BLaER1 (cell line): ENCODE measurements at regions not wholly inside any gene's neighbourhood (a gene's known extent, or its start where the extent isn't known, plus 50 kb on each side); places are given as distances from the start of the nearest gene placed in this dataset.
"Not testable (repeated sequence)": the region's sequence is repeated elsewhere in the genome, so short reads cannot be mapped to it uniquely, and the experiment has no call there.

Source experiments
- H3K27ac ChIP-seq: shearing (Covaris generic); formaldehyde crosslinking; 2 replicates; pipeline ENCODE4 v1.8.1; 2022
- H3K27me3 ChIP-seq: shearing (Covaris generic); formaldehyde crosslinking; 2 replicates; pipeline ENCODE4 v1.8.1; 2022
- H3K36me3 ChIP-seq: shearing (Covaris generic); formaldehyde crosslinking; 2 replicates; pipeline ENCODE4 v1.8.1; 2022
- H3K4me1 ChIP-seq: shearing (Covaris generic); formaldehyde crosslinking; 2 replicates; pipeline ENCODE4 v1.8.1; 2022
- H3K4me2 ChIP-seq: shearing (Covaris generic); formaldehyde crosslinking; 2 replicates; pipeline ENCODE4 v1.8.1; 2022
- H3K4me3 ChIP-seq: shearing (Covaris generic); formaldehyde crosslinking; 2 replicates; pipeline ENCODE4 v1.8.1; 2022
- H3K9ac ChIP-seq: shearing (Covaris generic); formaldehyde crosslinking; 2 replicates; pipeline ENCODE4 v1.8.1; 2022
- H3K9me3 ChIP-seq: shearing (Covaris generic); formaldehyde crosslinking; 2 replicates; pipeline ENCODE4 v1.8.1; 2022
- H4K20me1 ChIP-seq: shearing (Covaris generic); formaldehyde crosslinking; 2 replicates; pipeline ENCODE4 v1.8.1; 2022
- Cebpa-rat ChIP-seq: shearing (Covaris generic); IDR thresholded peaks from 2 replicates; pipeline ENCODE4 v1.8.1; 2022

GRCh38 chr7:65652669-65653068 is 220.2 kb upstream of the VKORC1L1 start:
- H4K20me1 ChIP-seq, H3K27me3 ChIP-seq, H3K36me3 ChIP-seq, H3K4me2 ChIP-seq, H3K4me3 ChIP-seq, H3K9me3 ChIP-seq, H3K27ac ChIP-seq, H3K4me1 ChIP-seq, H3K9ac ChIP-seq: not testable (repeated sequence)

DNA sequence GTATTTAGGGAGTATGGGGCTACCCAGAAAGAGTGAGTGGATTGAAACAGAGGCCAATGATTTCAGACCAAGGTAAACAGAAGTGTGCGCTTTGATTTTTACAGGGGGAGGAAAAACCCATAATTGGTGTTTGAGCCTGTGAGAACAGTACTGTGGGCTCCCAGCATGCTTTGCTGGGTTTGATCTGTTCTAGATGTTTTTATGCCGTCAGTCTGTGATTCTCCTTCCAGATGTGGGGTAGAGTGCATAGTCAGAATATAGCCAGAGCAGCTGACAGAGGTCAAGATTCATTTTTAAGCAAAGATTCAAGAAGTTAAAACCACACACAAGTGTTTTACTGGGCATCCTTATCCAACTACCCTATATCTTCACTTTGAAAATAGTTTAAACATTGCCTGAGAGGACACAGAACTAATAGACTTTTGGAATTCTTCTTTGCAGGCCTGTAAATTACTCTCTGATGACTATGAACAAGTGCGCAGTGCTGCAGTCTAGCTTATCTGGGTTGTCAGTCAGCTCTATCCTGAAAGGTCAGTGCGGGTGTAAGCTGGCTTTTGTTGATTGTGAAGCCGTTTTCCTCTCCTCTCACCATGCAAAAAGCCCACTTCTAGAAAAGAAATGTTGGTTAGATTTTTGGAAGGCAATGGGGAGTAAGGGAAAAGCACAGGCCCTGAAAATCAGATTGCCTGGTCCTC is 216.2 kb upstream of the VKORC1L1 start:
- H3K9ac ChIP-seq, H3K27me3 ChIP-seq, H3K4me2 ChIP-seq, H4K20me1 ChIP-seq, H3K4me3 ChIP-seq, H3K9me3 ChIP-seq, H3K4me1 ChIP-seq, H3K27ac ChIP-seq, H3K36me3 ChIP-seq: not testable (repeated sequence)

GRCh38 chr7:65683362-65683761 is 189.5 kb upstream of the VKORC1L1 start:
- not testable (repeated sequence) for H3K36me3 ChIP-seq, H3K27ac ChIP-seq, H4K20me1 ChIP-seq, H3K4me1 ChIP-seq, H3K27me3 ChIP-seq, H3K4me3 ChIP-seq, H3K9ac ChIP-seq, H3K9me3 ChIP-seq, H3K4me2 ChIP-seq

DNA sequence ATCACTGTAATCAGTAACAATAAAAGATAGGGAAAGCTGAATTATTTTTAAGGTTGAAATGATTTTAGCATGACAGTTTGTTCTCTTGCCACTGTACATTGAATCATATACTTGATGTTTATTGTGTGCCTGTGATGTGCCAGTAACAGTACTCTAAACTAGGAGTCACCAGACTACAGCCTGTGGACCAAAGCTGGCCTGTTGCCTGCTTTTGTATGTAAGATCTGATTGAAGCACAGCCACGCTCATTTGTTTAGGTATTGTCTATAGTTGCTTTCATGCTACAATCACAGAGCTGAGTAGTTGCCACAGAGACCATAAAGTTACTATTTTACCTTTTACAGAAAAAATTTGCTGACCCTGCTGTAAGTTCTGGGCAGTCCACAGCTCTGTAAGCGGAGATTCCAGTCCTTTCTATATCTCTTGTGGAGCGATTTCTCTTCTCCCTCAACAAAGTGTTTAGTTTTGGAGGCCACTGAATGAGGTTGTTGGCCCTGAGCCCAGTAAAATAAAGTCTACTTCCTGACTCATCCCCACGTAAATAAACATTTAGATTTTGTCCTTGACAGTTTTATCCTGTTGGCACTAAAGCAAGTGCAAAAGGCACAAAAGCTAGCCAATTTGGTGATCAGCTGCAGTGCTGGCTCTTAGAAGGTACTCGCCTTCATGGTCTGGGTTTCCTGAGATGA is 173.7 kb upstream of the VKORC1L1 start:
- H3K4me1 ChIP-seq, H3K27ac ChIP-seq, H3K36me3 ChIP-seq, H3K9me3 ChIP-seq, H3K9ac ChIP-seq, H3K27me3 ChIP-seq, H4K20me1 ChIP-seq, H3K4me2 ChIP-seq, H3K4me3 ChIP-seq: not testable (repeated sequence)

DNA sequence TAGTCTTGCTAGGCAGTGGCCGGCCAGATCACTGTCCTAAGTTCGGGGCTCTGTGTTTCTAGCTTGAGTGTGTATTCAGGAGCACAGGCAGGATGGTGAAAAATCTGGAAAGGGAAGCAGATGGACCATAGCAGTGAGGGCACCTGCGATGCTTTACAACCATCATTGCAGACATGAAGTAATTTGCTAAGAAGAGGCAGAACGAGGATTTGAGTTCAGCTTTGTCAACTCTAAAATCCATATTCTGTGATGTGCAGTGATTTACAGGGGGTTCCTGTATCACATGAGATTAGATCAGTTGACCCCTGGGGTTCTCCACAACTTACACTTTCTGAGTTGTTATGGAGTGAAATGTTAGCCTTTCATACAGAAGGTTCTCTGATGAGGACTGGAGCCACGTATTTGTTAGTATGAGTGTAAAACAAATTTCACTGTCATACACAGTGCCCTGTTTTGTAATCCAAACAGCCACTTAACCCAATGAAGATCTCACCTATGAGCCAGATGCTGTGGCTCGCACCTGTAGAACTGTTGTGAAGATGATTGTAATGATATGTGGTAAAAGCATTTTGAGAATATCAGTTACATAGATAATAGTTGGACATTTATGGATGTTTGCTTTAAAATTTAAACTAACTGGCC is 173.0 kb upstream of the VKORC1L1 start:
- not testable (repeated sequence) for H3K4me3 ChIP-seq, H3K27ac ChIP-seq, H3K27me3 ChIP-seq, H3K9me3 ChIP-seq, H3K36me3 ChIP-seq, H3K4me1 ChIP-seq, H4K20me1 ChIP-seq, H3K9ac ChIP-seq, H3K4me2 ChIP-seq

GRCh38 chr7:65719123-65719798 is 153.6 kb upstream of the VKORC1L1 start:
- H3K27ac ChIP-seq, H3K4me2 ChIP-seq, H3K4me3 ChIP-seq, H3K4me1 ChIP-seq, H3K9me3 ChIP-seq, H3K9ac ChIP-seq, H3K36me3 ChIP-seq, H3K27me3 ChIP-seq, H4K20me1 ChIP-seq: not testable (repeated sequence)

- no peak for TF ChIP-seq Cebpa-rat
- Histone ChIP-seq H3K9ac (no peak overlapping the region), H3K9me3 (no peaks in the 10 kb centered on the region), H3K4me1 (peaks cover 25% of the 10 kb centered on the region), H3K27me3 (no peaks in the 10 kb centered on the region), H4K20me1 (no peaks in the 10 kb centered on the region), H3K36me3 (peaks cover 9% of the 10 kb centered on the region), H3K27ac (no peak overlapping the region), H3K4me3 (no peak overlapping the region), H3K4me2 (0 out of 2 replicates have a peak overlapping the region, but pooled peaks have one; percentile 9)
Measured at GRCh38 chr7:65722361-65722792, 150.5 kb upstream of the VKORC1L1 start.

DNA sequence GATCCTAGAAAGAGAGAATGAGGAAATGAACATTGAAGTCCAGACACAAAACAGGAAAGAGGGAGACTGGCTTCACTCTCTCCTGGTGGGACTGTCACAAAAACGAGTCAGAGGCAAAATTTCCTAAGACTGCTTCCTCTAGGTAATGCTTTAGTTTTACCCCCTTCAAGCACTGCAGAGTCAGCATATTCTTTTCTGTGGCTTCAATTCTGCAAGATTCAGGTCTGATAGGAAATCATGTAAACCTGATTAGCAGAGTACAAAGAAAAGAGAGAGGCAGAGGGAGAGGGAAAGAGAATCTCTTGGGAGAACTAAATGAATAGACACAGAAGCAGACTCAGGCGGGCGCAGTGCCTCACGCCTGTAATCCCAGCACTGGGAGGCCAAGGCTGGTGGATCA is 145.7 kb upstream of the VKORC1L1 start:
- peaks cover 31% of the 10 kb centered on the region for H3K4me1 ChIP-seq
- not testable (repeated sequence) for H3K4me3 ChIP-seq, H3K4me2 ChIP-seq, H3K27me3 ChIP-seq, H4K20me1 ChIP-seq, H3K36me3 ChIP-seq, H3K9ac ChIP-seq, H3K27ac ChIP-seq, H3K9me3 ChIP-seq

DNA sequence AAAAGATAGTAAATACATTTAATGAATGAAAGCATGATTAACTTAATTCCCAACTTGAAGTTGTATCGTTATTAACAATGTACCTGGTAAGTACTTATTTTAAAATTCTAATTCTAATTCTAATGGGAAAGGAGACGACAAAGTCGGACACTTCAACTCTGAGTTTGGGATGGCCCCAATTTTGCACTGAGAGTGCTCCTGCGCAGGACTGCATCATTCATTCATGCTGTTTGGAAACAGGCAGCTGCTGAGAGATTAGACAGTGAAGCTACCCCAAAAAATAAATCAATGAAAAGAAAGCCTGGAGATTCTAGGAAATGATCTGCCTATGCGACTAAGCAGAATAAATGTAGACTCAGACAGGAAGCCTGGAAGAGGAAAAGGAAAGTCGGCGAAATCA is 141.7 kb upstream of the VKORC1L1 start:
- Histone ChIP-seq H3K36me3 (peaks cover 15% of the 10 kb centered on the region), H3K9me3 (no peaks in the 10 kb centered on the region), H3K4me1 (peaks cover 15% of the 10 kb centered on the region), H3K27me3 (peaks cover 4% of the 10 kb centered on the region; the same call in 1 of the 2 replicates), H3K4me2 (peak overlapping the region; percentile 60; the same call in 1 of the 2 replicates), H3K27ac (no peak overlapping the region), H3K9ac (no peak overlapping the region), H4K20me1 (peaks cover 13% of the 10 kb centered on the region; the same call in 1 of the 2 replicates), H3K4me3 (no peak overlapping the region)
- TF ChIP-seq Cebpa-rat, result no peak

DNA sequence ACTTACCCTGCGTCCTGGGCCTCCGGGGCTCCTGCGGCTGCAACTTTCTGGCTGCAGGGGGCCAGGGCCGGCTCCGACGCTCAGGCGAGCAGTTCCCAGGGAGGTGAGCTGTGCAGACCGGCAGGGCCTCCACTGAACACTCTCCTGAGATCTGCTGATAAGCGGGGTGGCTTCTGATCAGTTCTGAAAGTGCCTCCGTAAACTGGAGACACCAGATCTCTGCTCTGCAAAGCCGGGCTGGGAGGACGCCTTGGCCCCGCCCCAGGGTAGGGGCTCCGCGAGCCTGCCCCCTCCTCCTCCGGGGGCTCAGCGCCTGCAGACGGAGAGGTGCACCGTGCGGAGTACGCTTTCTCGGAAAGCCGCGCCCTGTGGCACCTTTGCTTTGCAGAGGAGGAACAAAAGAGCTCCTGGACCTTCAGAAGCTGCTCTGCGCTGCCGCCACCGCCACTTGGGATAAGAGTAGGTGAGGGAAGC is 141.3 kb upstream of the VKORC1L1 start:
- Histone ChIP-seq H3K27me3 (peaks cover 4% of the 10 kb centered on the region; the same call in 1 of the 2 replicates), H3K4me2 (peak overlapping the region; percentile 60), H3K9me3 (no peaks in the 10 kb centered on the region), H3K27ac (no peak overlapping the region), H3K4me1 (peaks cover 12% of the 10 kb centered on the region), H4K20me1 (peaks cover 13% of the 10 kb centered on the region; the same call in 1 of the 2 replicates), H3K4me3 (no peak overlapping the region), H3K36me3 (peaks cover 15% of the 10 kb centered on the region), H3K9ac (no peak overlapping the region)
- TF ChIP-seq Cebpa-rat, result no peak
